BE2C (cell line): ENCODE measurements at regions not wholly inside any gene's neighbourhood (a gene's known extent, or its start where the extent isn't known, plus 50 kb on each side); places are given as distances from the start of the nearest gene placed in this dataset.

Experiments
- DNase-seq: peaks from one replicate; pipeline ENCODE4 v3.0.0-alpha.2; 2020
- H3K27me3 ChIP-seq: fragments of 250-450 bp; sonication (Bioruptor Pico); 2 replicates; pipeline ENCODE4 v1.5.1; 2020; ENCODE audit warnings: mild to moderate bottlenecking
- H3K36me3 ChIP-seq: fragments of 250-450 bp; sonication (Bioruptor Pico); 2 replicates; pipeline ENCODE4 v1.5.1; 2020; ENCODE audit warnings: mild to moderate bottlenecking
- H3K4me1 ChIP-seq: fragments of 250-450 bp; sonication (Bioruptor Pico); 2 replicates; pipeline ENCODE4 v1.5.1; 2020
- H3K4me3 ChIP-seq: 2 replicates; pipeline ENCODE4 v1.5.1; 2011; ENCODE audit warnings: low read depth, low read length
- H3K9me3 ChIP-seq: fragments of 250-450 bp; sonication (Bioruptor Pico); 2 replicates; pipeline ENCODE4 v1.5.1; 2020
- CTCF ChIP-seq: IDR thresholded peaks from 2 replicates; pipeline ENCODE4 v1.5.1; 2012; ENCODE audit warnings: mild to moderate bottlenecking, low read depth, low read length

GRCh38 chr9:107914151-107914550, 424.6 kb upstream of the KLF4 start:
- Histone ChIP-seq H3K36me3 (no peaks in the 10 kb centered on the region), H3K9me3 (no peaks in the 10 kb centered on the region), H3K4me3 (no peak overlapping the region), H3K27me3 (no peaks in the 10 kb centered on the region), H3K4me1 (no peaks in the 10 kb centered on the region)
- DNase-seq, result no peak
- no peak for TF ChIP-seq CTCF

GRCh38 chr9:107907715-107908114, 418.1 kb upstream of the KLF4 start:
- no peak for TF ChIP-seq CTCF
- no peaks in the 10 kb centered on the region; the same call in 1 of the 2 replicates for H3K9me3 ChIP-seq
- no peaks in the 10 kb centered on the region for H3K27me3 ChIP-seq
- DNase-seq, result no peak
- no peak overlapping the region for H3K4me3 ChIP-seq
- H3K36me3 ChIP-seq, result no peaks in the 10 kb centered on the region
- H3K4me1 ChIP-seq, result no peaks in the 10 kb centered on the region

- TF ChIP-seq CTCF, result no peak
- Histone ChIP-seq H3K9me3 (no peaks in the 10 kb centered on the region; the same call in 1 of the 2 replicates), H3K4me1 (no peaks in the 10 kb centered on the region), H3K4me3 (no peak overlapping the region), H3K27me3 (no peaks in the 10 kb centered on the region), H3K36me3 (no peaks in the 10 kb centered on the region)
- DNase-seq, result no peak
These were observed 417.7 kb upstream of the KLF4 start for GRCh38 chr9:107907255-107907654.

GRCh38 chr9:107906074-107906473, 416.5 kb upstream of the KLF4 start:
- Histone ChIP-seq H3K36me3 (no peaks in the 10 kb centered on the region), H3K27me3 (no peaks in the 10 kb centered on the region), H3K4me3 (no peak overlapping the region), H3K4me1 (no peaks in the 10 kb centered on the region), H3K9me3 (no peaks in the 10 kb centered on the region; the same call in 1 of the 2 replicates)
- DNase-seq, result no peak
- no peak for TF ChIP-seq CTCF

- Histone ChIP-seq H3K9me3 (no peaks in the 10 kb centered on the region; the same call in 1 of the 2 replicates), H3K27me3 (no peaks in the 10 kb centered on the region), H3K4me3 (no peak overlapping the region), H3K4me1 (no peaks in the 10 kb centered on the region), H3K36me3 (no peaks in the 10 kb centered on the region)
- DNase-seq, result no peak
- TF ChIP-seq CTCF, result no peak
These were observed 415.9 kb upstream of the KLF4 start for GRCh38 chr9:107905308-107906020.

GRCh38 chr9:107899961-107900330, 410.4 kb upstream of the KLF4 start:
- peaks cover 4% of the 10 kb centered on the region; the same call in 1 of the 2 replicates for H3K4me1 ChIP-seq
- H3K4me3 ChIP-seq, result no peak overlapping the region
- no peaks in the 10 kb centered on the region; the same call in 1 of the 2 replicates for H3K9me3 ChIP-seq
- H3K27me3 ChIP-seq, result no peaks in the 10 kb centered on the region
- TF ChIP-seq CTCF, result no peak
- no peak for DNase-seq
- no peaks in the 10 kb centered on the region for H3K36me3 ChIP-seq
